Fibroblast of upper back skin (primary cell): ENCODE measurements at regions not wholly inside any gene's neighbourhood (a gene's known extent, or its start where the extent isn't known, plus 50 kb on each side); places are given as distances from the start of the nearest gene placed in this dataset.
"Not testable (repeated sequence)": the region's sequence is repeated elsewhere in the genome, so short reads cannot be mapped to it uniquely, and the experiment has no call there.

Experiments
- DNase-seq: peaks from one replicate; pipeline ENCODE4 v3.0.0-alpha.2; 2013

DNA sequence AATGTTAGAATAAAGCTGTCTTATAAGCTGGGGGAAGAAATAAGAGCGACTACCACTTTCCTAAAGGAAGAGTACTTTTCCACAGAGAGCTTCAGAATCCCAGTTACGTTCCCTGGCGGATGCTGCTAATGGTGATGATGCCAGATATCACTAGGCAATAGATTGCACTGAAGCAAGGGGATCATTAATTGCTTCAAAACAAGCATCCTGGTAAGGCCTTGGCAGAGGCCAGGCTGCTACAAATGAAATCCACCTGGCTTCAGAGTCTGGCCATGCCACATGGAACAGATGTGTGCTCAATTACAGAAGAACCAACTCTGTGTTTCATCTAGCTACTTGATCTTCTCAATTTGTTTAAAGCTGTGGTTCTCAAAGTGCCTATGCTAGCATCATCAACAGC, 129.2 kb upstream of the IL12A start:
- no peak for DNase-seq

DNA sequence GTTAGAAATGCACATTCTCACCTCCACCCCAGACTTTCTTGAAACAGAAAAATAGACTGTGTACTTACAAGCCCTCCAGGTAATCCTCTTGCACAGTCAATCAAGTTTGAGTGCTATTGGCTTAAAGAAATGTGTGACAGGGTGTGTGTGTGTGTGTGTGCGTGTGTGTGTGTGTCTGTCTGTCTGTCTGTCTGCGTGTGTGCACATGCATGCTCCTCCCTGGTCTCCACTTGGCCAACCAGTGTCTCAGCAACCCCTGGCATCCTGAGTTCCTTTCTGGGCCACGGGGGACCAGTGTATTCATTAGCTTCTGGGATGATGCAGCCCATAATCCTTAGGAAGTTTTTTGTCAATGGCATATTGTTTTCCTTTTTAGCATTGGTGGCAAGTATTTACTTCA, 128.8 kb upstream of the IL12A start:
- no peak for DNase-seq

DNA sequence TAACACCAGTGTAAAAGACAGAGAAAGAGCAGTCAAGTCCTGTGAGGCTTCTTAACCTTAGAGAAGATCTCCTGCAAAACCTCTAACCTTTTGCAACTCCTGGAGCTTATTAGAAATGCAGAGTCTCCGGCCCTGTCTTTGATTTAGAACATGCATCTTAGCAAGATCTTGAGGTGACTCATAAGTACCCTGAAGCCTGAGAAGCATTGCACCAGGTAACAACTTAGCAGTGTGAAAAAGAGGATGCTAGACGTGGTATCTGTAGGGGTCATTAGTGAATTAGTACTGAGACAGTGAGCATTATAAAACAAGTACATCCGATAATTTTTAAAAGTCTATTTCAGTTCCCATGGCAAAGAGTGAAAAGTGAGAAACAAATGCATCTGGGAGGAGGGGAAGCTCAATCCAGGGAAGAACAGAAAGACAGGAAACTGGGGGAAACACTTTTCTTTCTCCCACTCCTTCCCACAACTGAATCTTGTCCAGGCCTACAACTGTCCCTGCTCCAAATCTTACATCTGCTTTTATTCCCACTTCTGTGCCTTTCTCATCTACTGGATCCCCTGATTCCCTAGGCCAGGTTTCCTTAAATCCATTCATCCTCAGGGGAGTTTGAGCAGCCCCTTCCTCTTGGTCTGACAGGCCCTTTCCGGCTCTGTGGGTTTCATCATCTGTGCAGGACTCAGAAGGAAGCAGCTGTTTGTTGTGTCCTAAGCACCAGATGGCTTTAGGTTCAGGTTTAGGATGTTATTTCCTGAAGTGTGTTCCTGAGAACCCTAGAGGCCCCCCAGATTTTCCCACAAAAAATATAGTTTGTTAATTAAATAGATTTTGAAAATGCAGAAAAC, 128.1 kb upstream of the IL12A start:
- DNase-seq = no peak

DNA sequence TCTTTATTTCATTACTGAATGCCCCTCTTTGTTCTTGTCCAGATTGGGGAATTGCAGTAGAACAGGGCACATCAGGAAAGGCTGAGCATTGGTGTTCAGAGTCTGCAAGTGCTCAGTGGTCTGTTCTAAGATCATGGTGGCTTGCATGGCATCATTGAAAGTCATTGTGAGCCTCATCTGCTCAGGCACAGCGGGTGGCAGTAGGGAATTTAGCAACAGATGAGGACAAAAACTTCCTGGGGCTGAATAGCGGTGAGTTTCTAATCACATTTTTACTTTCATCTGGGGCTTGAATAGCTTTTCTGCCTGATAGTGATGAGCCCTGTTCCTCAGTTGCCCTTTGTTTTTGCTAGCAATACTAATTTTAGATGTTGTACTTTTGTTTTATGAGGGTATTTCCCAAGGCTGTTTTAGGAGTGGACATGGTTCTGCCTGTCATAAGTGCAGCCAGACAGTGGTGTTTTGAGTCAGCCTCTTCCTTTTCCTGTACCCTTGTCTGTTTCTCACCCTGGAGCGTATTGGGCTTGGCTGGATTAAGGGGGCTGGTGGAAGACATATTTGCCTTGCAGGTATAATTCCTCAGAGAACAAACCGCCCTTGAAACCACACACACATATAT, 127.2 kb upstream of the IL12A start:
- DNase-seq = no peak

DNA sequence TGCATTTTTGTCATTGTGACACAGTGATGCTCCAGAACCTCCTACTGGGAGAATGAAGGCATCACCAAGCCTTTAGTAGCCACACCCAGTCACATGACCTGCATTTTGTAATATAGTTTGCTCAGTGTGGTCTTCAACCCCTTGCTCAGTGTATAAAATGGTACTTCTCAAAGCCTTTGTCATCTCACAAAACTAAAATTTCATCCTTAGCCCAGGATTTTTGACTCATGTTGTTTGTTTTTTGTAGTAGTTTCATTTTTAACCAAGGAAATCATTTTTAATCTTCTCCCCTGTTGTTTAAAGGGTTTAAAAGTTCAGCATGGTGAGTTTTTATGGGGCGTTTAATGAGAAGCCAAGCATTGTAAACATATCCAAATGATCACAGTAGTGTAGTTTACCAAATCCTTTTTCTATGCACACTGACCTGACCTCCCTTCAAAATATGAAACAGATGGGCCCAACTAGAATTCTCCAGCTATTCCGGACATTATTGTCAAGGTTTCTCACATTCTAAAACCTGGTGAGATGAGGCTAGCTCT, 123.5 kb upstream of the IL12A start:
- DNase-seq = no peak

DNA sequence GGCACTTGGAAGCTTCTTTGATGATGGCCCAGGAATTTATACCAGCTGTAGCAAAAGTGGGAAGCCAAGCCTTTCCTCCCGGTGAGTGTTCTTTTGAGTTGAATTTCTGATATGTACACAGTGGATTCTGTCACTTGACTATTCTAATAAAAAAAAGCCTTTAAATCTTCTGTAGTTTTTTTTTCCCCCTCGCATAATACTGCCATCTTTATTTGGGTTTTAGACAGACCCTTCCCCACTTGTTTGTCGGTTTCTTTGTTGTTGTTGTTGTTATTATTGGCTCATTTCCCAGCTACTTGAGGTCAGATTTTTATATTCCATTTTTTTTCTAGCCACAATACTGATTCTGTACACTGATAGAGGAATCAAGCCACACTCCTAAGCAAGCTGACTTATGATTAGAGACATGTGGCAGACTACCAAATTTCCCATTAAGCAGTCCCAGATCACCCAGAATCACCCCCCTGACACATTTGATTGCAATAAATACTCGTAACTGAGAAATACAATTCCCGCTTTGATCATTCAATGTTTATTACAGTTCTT, 122.4 kb upstream of the IL12A start:
- DNase-seq = peak; percentile 41

DNA sequence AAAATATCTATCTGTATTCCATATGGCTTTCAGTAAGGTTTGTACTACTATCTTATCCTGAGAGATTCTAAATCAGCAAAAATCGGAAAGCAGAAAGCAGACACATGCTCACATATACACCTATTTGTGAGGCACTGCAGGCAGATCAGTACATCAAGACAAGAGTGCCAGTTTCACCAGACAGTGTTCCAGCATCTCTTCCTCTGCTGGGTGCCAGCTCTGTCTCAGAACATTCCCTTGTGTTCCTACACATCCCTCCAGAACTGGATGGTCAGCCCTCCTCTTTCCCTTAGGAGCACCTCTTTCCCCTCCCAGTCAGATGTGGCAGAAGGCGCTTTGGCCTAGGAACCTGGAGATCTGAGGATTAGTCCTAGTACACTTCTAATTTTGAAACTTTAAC, 121.3 kb upstream of the IL12A start:
- DNase-seq = no peak

DNA sequence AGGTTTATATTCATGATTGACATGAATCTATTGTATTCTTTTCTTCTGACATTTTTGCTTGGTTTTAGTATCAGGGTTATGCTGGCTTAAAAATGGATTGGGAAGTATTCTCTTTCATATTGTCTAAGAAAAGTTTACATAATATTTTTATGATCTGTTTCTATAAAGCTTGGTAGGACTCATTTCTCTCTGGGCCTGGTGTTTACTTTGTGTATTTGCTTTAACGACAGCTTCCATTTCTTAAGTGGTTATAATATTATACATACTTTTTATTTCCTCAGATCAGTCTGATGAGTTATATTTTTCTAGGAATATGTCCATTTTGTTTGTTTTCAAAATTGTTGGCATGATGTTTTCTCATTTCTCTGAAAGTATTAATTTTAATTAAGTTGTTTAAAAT, 117.9 kb upstream of the IL12A start:
- no peak for DNase-seq

DNA sequence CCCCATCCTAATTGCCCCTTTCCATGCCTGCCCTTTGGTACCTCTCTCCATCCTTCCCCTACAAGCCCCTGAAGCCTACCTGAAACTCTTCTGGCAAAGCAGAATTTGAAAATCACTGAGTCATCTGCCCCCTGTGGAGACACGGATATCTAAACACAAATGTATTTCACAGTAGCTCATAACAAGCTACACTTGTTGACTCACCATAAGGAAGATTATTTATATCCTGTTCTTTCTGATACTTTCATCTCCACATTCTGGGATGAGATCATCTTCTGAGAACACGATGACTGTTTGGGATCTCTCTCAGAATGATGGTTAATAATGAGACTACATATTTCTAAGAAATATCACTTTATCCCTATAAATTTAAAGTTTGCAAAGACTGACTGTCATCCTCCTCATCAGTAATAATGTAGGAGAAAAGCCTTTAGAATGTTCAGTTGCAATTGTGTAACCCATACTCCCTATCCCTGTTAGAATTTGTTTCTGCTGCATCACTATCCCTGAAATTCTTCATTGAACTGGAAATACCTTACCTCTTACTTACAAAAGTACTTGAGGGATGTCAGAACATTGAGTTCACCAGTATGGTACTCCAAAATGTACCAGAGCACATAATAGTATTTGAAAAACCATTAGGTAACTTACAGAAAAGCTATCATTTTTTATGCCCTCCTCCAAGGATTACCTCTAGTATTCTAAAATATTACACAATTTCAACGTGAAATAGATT, 116.1 kb upstream of the IL12A start:
- peak; percentile 95 for DNase-seq

DNA sequence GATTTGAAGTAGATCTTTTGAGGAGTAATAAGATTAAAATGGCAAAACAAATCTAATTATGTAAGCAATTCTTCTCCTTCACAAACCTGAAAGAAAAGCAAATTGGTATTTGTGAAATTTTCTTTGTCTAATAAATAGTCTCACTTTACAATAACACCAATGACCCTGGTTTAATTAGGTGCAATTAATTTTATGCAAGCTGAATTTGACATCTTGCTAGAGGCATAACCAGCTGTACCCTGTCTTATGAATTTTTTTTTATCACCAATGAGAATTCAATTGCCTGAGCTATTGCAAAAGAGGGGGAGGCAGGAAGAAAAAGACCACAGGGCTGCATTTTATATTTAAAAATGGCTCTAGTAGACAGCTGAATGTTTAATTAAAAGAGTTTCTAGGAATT, 113.5 kb upstream of the IL12A start:
- DNase-seq = no peak

DNA sequence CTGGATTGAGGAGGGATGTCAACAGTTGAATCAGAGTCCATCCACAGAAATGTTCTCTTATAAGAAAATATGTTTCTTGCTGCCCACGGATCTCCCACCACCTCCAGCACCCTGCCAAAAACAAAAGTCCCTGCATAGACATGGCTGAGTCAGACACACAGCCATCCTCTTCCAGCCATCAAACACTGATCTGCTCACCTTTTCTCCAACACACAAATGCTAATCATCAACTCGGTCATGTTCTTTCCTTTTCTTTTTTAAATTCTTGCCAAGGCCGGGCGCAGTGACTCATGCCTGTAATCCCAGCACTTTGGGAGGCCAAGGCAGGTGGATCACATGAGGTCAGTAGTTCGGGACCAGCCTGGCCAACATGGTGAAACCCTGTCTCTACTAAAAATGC, 110.7 kb upstream of the IL12A start:
- peak; percentile 60 for DNase-seq

DNA sequence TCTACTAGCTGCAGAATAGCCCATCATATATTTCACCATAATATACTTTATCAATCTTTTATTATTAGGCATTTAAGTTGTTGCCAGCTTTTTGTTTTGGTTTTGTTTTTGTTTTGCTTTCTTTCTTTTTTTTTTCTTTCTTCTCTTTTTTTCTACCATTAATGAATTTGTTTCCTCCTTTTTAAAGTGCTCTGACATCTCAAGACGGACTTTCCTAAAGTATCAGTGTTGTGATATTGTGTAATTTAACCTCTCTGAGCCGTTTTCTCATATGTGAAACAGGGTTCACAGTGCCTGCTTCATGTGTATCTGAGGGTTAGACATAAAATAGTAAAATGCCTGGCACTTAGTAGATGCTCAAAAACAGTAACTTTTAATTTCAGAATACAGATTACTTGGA, 109.5 kb upstream of the IL12A start:
- DNase-seq = no peak

DNA sequence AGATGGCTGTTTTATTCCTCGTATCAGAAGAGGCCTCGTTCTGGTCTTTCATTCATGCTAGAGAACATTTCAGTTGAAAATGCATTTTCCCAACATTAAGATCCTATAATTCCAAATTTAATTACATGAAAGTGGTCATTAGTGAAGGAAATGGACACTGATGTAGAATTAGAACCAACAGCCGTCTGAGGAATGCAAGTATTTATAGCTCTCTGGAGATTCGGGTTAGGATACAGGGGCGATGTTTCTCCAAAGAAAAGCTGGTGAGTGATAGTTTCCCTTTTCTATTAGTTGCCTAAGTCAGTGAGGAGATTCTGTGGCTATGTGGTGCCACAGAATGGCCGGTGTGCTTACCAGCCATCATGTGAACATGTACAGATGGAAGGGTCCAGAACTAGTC, 109.0 kb upstream of the IL12A start:
- no peak for DNase-seq

DNA sequence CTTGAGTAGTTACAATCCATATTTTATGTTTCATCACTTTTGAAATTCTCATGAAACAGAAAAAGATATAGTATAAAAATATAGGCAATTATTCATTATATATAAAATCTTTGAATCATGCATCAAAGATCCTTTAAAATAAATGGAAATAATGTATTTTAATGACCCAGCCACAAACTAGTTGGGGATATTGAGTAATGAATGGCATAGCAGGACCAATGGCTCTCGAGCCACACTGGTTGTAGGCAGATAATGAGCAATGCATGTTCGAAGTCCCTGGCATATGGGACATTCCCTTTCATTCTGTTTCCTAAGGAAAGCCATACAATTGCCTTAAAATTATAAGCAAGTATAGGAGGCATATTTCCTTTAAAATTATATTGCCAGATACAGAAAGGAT, 107.4 kb upstream of the IL12A start:
- no peak for DNase-seq

DNA sequence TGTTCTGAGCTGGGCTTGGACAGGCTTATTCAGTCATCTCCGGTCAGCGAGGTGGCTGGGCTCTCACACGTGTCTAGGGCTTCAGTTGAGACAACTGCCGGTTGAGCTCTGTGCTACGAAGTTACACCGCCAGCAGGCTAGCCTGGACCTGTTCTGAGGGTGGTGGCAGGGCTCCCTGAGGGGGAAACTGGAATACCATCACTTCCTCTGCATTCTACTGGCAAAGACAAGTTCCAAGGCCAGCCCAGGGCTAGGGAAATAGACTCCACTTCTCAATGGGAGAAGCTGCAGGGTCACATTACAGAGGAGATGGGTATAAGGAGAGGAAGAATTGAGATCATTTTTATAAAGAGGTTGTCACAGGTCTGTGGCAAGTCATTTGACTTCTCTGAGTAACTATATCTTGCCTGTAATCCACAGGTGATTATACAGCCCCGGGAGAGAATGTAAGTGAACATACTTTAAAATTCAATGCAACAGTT, 106.8 kb upstream of the IL12A start:
- DNase-seq = no peak

DNA sequence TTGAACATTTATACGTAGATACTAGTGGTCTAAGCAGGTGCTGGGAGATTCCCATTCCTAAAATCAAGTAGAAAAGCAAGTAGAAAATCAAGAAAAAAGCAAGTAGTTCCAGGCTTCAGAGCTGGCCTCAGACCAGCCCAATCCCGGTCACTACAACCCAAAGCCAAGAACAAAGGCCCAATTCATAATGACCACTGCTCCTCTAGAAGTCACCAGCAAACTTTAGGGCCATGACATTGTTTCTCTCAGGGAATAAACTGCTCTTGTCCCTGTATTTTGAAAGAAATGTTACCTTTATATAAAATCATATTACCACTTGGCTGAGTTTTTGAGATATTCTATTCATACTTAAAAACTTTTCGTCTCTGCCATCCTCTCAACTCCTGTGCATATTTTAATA, 106.3 kb upstream of the IL12A start:
- DNase-seq = no peak

DNA sequence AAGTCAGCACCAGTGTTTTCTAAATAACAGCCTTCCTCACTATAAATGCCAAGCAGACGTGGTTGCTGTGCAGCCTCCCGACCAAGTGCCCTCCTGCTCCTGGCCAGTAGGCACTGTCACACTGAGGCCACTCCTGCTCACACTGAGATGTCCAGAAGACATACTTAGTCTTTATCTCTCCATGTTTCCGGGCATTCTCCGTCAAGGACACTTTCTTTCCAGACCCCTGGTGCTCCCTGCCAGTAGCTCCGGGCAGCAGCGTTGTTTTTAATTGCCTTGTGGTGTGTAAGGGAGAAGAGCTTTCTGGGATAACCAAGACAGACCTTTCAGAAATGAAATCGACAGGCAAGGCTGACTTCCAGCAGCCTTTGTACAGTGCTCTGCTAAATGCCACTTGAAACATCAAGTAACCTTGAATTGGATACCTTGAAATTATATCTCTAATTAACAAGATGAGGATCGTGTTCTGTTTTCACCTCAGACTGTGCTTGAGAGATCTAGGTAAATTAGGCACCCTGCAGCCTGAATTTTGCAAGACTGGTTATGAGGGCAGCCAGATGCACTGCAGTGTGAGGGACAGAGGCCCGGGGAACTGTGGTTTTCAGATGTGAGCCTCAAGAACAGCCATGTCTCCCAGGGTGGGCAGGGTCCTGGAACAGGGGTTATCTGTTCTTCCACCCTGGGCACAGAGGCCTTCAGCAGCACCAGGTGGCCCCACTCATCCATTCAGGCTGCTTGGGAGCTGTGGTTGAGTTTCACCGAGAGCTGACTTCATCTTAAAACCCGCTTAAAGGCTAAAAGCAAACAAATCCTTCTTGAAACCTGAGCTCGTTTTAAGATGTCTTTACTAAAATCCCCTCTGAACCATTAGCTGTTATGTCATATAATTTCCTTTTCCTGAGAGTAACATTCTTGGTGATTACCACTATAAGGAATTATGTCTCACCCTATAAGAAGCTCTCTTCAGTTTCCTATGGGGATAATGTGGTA, 105.5 kb upstream of the IL12A start:
- DNase-seq = peak; percentile 87

DNA sequence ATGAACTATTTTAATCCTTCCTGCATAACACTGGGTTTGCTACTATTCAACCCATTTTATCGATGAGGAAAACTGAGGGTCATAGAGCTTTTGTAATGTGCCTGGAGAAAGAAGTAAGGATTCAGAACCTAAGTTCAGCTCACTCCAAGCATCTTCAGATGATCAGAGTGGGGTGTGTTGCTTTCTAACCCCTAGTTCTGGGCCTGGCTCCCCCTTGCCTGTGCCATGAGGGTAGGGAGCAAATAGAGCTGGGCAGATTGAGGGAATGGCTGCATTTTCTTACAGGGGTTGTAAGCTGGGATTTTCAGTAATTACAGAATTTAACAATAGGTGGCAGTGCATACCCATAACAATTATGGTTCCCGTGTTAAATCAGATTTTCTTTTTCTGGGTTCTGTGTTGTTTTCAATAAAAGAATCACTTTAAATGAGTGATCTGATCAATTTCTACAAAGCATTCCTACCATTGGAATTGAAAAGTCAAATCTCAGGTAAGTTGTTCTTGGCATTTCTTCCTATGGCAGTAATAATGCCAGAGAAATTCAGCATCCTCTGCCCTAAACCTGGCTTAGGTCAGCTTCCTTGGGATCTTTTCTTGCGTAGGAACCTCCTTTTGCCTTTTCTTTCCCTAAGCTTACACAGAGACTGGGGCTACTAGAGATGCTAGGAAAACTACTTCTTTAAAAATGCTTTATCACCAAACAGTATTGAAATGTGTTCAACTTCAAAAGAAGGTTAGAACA, 103.8 kb upstream of the IL12A start:
- DNase-seq = peak; percentile 55

DNA sequence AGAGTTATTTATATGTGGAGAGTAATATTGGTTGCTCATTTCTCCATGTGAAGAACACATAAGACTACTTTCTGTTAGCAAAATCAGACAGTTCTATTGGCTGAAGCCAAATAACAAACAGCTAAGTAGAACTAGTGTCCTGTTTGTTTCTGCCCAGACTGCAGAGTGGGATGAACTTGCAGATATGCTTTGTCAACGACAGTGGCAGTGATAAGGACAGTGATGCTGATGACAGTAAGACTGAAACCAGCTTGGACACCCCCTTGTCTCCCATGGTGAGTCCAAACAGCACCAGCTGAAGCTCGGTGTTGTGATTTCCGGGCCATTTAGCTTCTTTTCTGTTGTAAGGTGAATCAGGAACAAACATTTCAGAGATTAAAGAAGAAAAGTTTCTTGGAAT, 102.6 kb upstream of the IL12A start:
- DNase-seq = no peak

DNA sequence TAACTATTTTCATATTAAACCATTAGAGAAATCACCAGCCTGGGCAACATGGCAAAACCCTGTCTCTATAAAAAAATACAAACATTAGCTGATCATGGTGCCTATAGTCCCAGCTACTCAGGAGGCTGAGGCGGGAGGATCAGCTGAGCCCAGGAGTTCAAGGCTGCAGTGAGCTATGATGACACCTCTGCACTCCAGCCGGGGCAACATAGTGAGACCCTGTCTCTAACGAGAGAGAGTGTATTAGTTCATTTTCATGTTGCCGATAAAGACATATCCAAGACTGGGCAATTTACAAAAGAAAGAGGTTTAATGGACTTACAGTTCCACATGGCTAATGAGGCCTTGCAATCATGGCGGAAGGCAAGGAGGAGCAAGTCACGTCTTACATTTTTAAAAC, 102.1 kb upstream of the IL12A start:
- DNase-seq = not testable (repeated sequence)

DNA sequence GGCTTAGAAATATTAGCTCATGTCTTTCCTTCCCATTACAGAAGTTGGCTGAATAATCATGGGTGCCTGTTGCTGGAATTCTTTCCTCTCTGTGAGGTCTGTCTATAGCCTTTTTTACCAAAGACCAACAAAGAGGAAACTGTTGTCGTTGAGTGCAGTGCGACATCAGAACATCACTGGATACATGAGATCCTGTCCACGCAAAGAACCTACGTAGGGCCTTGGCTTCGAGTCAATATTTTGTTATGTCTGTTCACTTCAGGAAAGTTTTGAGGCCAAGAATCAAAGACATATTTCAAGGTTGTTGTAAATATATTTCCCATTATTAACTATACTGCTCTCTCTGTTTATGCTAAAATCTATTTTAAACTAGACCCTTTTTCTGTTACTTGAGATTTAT, 101.5 kb upstream of the IL12A start:
- DNase-seq = no peak
